ENCODE measurements at regions not wholly inside any gene's neighbourhood (a gene's known extent, or its start where the extent isn't known, plus 50 kb on each side); places are given as distances from the start of the nearest gene placed in this dataset.

DNA sequence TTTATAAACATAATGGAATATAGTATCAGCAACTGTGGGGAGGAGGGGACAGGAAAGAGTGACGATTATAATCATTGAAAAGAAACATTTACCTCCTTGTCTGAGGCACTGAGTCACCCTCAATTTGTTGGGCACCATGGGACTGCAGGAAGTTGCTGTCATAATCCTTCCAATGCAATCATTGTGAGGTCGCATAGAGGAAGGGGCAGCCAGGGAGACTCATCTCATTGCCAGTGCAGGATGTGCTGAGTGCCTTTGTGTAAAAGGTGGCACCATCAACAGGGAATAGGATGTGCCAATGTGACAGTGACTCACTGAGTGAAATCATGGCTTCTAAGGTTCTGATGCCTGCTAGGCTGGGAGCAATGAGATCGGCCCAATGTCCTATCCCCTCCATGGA, 300.4 kb upstream of the ADAMTS9 start:
- no peak for DNase-seq

- no peak for DNase-seq
Measured at GRCh38 chr3:64987726-64988125, 299.9 kb upstream of the ADAMTS9 start.

DNA sequence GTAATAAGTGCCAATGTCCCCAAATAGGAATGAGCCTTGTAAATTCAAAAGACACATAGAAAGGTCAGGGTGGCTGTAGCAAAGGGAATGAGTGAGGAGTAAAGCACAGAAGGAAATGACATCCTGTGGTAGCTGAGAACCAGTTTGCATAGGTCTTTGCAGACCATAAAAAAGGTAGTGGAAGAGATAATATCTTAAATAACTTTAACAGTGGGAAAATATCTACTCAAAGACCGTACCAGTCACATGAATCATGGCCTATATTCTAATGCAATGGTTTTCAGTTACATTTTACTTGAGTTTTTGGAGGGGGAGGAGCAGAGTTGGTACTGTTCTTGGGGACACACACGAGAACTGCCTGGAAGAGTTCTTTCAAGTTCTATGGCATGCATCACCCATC, 297.3 kb upstream of the ADAMTS9 start:
- no peak for DNase-seq

DNA sequence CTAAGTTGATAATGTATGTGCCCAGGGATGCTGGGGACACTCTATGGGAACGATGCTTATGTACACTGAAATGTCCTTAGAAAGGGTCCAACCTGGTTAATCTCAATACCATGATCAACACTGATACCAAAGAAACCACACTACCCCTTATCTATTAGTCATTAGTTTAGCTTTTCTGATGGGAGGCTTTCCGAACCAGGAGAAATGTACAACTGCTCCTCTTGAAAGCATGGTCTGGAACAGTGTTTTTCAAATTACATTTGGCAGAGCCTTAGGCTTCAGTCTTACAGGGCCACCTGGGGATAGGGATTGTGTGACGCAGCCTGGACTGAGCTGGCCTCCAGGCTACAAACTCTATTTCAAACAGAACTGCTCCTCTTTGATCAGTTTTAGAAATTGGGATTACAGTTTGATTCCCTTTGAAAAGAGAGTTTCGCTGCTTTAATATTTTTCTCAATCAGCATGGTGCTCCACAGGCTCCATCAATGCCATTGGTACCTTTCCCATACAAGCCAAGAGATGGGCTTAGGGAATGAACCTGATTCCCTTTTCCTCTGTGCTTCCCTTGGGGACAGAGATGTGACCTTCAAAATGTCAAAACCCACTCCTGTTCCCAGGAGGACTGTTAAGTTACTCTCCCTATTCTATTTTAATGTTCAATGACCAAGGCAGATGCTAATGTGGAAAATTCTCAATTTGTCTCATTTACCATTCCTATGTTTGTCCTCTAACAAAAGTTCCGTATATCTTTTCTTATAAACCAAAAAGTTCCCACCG, 296.0 kb upstream of the ADAMTS9 start:
- no peak for DNase-seq

- DNase-seq = no peak
Measured at GRCh38 chr3:64977308-64978100, 289.7 kb upstream of the ADAMTS9 start.

DNA sequence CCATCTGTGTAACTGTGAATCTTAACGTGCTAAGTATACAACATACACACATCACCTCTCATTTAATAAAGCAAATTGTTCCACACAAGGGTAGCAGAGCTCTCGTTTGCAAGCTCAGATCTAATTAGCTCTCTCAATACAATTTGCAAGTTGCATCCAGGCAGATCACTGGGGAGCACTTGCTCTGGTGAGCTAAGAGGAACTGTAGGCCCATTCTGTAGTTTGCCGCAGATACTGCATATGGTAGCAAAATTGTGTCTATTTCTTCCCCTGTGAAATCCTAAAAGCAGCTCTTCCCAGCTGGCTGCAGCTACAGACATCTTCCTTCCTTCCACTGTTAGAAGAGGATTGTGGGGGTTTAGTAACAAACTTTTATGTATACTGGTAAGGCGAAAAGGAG, 288.7 kb upstream of the ADAMTS9 start:
- no peak for DNase-seq

DNA sequence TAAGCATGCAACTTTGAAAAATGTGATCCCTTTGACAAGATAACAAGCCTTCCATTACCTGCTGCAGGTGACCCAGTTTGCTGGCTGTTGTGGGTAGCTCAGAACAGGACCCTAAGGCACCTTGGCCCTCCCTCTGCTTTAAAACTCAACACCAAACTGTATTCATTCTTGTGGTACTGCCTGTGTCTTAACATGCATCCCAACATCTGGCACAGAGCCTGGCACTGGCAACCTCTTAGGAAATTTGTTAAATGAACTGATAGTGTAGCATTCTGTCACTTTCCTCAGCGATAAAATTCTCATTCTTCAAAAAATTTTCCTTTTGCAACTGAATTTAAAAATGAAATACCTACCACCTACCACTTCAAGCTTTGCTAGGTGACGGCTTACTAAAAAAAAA, 287.3 kb upstream of the ADAMTS9 start:
- DNase-seq = no peak

GRCh38 chr3:64974401-64974800, 286.6 kb upstream of the ADAMTS9 start:
- no peak for DNase-seq

DNA sequence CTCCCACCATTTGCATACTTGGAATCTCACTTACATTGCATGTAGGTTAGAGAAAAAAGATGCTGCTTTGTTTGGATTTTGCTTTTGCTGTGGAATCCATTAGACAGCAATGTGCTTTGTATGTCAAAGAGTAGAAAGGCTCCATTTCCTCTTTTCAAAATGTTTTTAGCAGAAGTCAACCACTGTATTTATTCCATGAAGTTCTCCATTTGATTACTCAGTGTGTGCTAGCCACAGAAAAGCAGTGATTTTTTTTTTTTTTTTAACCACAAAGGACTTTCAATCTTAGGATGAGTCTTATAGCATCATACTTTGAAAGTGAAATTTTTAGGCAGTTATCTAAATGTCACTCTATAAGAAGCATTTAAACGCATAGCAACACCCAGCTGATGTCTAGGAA, 285.0 kb upstream of the ADAMTS9 start:
- no peak for DNase-seq

DNA sequence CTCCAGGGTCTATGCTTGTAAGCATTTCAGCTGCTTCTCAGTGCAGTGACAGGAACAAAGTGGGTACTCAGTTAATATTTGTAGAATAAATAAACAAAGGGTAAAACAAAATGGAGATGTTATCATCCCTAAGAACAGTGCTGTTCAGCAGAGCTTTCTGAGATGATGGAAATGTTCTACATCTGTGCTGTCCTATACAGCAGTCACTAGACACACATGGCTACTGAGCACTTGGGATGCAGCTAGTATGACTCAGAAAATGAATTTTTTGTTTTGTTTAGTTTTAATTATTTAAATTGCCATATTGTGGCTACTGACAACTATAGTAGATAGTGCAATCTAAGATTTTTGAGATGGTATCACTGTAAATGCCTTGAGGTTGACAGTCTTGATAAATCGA, 283.8 kb upstream of the ADAMTS9 start:
- no peak for DNase-seq

DNA sequence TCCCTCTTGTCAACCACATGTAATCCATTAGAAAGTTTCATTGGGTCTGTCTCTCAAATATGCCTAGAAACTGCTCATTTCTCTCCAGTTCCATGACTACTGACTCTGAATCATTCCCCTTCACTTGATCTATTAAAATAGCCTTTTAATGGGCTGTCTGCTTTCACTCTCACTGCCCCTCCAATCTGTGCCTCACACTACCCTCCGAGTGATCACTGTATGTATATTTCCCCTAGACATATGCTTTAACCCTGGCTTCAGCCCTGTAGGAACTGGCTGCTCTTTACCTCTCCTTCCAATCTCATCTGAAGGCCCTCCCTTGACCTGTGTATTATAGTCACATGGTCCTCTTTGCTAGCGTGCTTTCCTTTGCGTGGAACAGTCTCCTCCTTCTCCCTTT, 282.8 kb upstream of the ADAMTS9 start:
- DNase-seq = no peak

DNA sequence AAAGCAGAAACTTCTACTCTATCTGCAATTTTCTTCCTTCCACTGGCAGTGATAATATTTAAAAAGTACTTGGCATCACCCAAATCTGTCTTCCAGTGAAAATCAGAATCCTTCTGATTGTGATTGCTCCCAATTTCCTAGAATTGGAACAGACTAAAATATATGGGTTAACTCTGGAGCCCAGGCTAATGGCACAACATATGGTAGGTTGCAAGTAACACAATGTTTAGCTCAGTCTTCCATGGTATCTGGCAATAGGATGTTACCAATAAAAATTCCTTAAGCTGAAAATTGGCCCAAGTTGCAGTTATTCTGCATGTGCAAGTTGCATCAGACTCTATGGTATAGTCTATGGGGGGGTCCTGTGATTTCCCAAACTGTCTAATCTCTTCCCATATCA, 273.5 kb upstream of the ADAMTS9 start:
- DNase-seq = no peak

DNA sequence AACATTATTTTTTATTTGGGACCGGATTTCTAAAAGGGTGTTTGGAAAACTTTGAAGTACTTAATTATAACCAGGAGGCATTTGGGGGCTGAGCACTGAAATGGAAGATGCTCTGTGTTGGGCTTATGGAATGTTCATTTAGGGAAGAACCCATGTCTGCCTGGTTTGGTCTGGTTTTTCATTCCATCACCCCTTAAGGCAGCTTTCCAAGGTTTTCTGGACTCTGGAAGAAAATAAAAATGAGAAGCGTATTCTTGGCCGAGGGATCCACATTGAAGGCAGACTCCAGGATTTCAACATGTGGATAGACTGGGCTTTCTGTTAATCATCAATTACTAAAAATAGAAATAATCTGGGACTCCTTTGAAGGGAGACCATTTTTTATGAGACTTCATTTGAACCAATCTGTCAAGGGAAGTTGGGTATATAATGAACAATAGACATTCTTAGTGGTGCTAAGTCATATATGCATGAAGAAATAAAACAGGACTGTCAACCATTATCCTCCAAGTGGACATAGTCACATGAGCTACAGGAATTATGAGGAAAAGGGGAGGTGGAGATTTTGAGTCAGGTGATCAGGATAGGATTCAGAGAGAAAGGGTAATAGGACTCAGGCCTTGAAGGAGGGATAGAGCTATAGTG, 270.5 kb upstream of the ADAMTS9 start:
- DNase-seq = no peak

DNA sequence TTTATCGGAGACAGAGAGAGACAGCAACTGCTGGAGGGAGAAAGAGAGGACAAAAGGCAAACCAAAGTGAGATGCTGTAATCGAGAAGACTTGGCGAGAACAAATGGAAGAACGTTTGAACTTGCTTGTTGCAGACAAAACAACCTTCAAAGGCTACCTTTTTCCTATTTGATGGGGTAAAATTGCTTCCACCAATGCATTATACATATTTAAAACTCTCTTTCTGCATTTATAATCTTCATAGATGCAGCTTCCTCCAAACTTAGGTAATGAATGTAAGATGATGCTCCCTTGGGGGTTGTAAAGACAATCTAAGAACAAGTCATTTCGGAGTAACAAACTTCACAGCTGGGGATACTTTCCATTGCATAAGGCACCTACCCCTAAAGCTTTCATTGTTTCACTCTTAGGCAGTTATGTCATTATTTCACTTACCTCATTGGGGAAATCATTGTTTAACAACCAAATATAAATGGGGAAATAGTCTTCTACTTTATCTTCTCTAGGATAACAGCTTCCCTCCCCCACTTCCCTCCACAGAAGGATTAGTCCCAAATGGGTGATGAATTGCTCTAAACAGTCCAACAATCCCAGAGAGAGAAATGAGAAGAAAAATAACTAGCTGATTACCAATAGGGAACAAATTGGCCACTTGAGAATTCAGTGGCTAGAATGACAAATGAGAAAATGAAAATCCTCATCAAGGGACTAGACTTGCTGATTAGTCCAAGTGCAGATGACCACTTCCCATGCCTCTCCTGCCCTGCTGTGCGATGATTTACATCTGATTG, 269.8 kb upstream of the ADAMTS9 start:
- DNase-seq = no peak

DNA sequence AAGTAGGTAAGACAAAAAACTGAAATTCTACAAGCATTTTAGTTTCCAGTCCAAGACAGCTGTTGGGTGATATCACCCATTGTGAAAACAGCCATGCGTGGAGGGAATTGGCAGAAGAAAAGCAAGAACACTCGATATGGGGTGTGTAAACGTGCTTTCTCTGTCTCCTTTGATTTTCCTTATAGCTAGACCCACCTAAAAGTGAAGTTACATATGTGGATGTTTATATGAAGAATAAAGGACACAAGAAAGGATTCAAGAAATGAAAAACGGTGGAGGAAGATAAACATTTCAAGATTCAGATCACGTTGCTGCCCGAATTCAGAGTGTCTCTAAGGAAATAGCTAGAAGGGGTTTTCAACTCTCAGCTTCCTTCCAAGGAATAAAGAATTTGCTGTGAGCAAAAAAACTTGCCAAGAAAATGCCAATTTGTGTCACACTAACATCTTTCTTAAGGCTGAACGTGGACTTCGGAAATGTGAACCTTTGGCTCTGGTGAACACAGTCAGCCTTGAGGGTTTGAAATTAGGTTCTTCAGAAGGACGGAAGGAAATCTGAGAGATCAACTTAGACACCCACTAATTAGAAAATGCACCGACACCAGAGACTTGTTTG, 269.0 kb upstream of the ADAMTS9 start:
- no peak for DNase-seq

GRCh38 chr3:64954995-64955636, 267.3 kb upstream of the ADAMTS9 start:
- DNase-seq = no peak

- DNase-seq = no peak
Measured at GRCh38 chr3:64945171-64945729, 257.4 kb upstream of the ADAMTS9 start.

DNA sequence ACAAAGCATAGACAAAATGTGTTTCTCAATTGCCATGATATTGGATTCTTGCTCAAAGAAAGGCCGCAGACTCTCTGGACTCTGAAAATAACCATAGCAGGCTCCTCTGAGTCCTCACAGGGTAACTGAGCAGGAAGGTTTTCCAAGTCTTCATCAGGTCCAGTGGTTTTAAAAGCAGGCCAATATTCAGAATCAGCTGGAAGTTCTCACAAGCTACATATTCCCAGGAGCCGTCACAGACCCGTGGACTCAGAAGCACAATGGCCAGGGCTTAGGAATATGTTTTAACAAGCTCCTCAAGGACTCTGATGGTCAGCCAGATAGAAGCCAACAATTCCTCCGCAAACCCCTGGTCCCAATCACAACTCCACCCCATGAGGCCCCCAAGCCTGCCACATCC, 256.1 kb upstream of the ADAMTS9 start:
- DNase-seq = no peak

GRCh38 chr3:64940596-64941348, 253.0 kb upstream of the ADAMTS9 start:
- DNase-seq = no peak

GRCh38 chr3:64939747-64940450, 252.1 kb upstream of the ADAMTS9 start:
- DNase-seq = no peak
